ENCODE measurements at regions not wholly inside any gene's neighbourhood (a gene's known extent, or its start where the extent isn't known, plus 50 kb on each side); places are given as distances from the start of the nearest gene placed in this dataset.

DNA sequence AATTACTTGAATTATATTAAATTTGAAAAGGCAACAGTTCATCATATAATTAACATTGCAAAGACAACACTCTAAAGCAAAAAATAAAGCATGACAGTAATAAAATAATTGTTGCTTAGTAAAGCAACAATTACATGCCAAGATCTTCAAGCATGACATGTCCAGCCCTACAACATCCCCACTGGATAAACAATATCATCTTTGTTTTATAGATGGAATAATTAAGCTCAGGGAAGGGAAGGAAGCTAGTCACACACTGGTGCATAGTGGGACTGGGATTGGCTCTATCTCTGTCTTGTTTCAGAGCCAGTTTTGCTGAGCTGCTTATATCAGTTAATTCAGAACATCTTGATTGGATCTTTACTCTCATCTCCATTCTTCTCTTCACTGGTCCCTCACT, 49.9 kb upstream of the PARD3B start:
- DNase-seq (ENCODE audit: low spot score) (no peak), FAIRE-seq (no peak), ATAC-seq (no peak)
- intact Hi-C loops (cut with micrococcal nuclease; ENCODE audit: unreplicated experiment): no loop called here
- Histone ChIP-seq H3K9me3 (ENCODE audit: low read length) (no peaks in the 10 kb centered on the region), H3K27me3 (ENCODE audit: control insufficient read depth in 1 of 2, insufficient read depth in 2 of 2, low read length in 2 of 2) (no peaks in the 10 kb centered on the region), H3K4me1 (ENCODE audit: insufficient read depth, low read length) (no peaks in the 10 kb centered on the region), H3K4me3 (replicated peaks in 1 of 3; ENCODE audit: insufficient read depth in 1 of 3, low read depth in 2 of 3, low read length in 3 of 3) (no peak overlapping the region), H3K4me2 (ENCODE audit: low read depth, low read length) (no peak overlapping the region), H3K79me2 (ENCODE audit: insufficient read depth, low read length) (no peaks in the 10 kb centered on the region), H3K27ac (ENCODE audit: extremely low read length, insufficient read depth, low read length) (no peak overlapping the region), H3K36me3 (replicated peaks in 1 of 2; ENCODE audit: control insufficient read depth in 1 of 2, insufficient read depth in 2 of 2, low read length in 2 of 2) (no peaks in the 10 kb centered on the region), H3K9ac (ENCODE audit: insufficient read depth, low read depth, low read length) (no peak overlapping the region), H4K20me1 (ENCODE audit: insufficient read depth, low read length) (no peaks in the 10 kb centered on the region), H2AFZ (ENCODE audit: low read length) (no peak overlapping the region)
- in situ Hi-C loops (cut with HindIII; ENCODE audit: extremely low pct_ligation_motif_present, low pct_unique_long_range_greater_than_20kb): no loop called here
- ChIA-PET CTCF (ENCODE audit: low intra/inter-chr PET ratio, low total read pairs) (no interaction called here), POLR2A (no interaction called here)
- TF ChIP-seq ZNF329 (CRISPR knock-in tag; IDR thresholded peaks at IDR 0.05; ENCODE audit: low read depth) (no peak), NCOA1 (CRISPR knock-in tag; IDR thresholded peaks at IDR 0.05) (no peak), MED1 (CRISPR knock-in tag; IDR thresholded peaks at IDR 0.05) (no peak), U2AF1 (optimal IDR thresholded peaks at IDR 0.05; ENCODE audit: low read depth, low read length) (no peak)
- TF ChIP-seq, protein P1, sequence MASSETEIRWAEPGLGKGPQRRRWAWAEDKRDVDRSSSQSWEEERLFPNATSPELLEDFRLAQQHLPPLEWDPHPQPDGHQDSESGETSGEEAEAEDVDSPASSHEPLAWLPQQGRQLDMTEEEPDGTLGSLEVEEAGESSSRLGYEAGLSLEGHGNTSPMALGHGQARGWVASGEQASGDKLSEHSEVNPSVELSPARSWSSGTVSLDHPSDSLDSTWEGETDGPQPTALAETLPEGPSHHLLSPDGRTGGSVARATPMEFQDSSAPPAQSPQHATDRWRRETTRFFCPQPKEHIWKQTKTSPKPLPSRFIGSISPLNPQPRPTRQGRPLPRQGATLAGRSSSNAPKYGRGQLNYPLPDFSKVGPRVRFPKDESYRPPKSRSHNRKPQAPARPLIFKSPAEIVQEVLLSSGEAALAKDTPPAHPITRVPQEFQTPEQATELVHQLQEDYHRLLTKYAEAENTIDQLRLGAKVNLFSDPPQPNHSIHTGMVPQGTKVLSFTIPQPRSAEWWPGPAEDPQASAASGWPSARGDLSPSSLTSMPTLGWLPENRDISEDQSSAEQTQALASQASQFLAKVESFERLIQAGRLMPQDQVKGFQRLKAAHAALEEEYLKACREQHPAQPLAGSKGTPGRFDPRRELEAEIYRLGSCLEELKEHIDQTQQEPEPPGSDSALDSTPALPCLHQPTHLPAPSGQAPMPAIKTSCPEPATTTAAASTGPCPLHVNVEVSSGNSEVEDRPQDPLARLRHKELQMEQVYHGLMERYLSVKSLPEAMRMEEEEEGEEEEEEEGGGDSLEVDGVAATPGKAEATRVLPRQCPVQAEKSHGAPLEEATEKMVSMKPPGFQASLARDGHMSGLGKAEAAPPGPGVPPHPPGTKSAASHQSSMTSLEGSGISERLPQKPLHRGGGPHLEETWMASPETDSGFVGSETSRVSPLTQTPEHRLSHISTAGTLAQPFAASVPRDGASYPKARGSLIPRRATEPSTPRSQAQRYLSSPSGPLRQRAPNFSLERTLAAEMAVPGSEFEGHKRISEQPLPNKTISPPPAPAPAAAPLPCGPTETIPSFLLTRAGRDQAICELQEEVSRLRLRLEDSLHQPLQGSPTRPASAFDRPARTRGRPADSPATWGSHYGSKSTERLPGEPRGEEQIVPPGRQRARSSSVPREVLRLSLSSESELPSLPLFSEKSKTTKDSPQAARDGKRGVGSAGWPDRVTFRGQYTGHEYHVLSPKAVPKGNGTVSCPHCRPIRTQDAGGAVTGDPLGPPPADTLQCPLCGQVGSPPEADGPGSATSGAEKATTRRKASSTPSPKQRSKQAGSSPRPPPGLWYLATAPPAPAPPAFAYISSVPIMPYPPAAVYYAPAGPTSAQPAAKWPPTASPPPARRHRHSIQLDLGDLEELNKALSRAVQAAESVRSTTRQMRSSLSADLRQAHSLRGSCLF (CRISPR knock-in tag; IDR thresholded peaks at IDR 0.05; ENCODE audit: borderline replicate concordance): no peak
- BruUV-seq (replicated peaks): no TSS peak
